ENCODE measurements at regions not wholly inside any gene's neighbourhood (a gene's known extent, or its start where the extent isn't known, plus 50 kb on each side); places are given as distances from the start of the nearest gene placed in this dataset.

- TF ChIP-seq CTCF (IDR thresholded peaks at IDR 0.05), result no peak
Observed at GRCh38 chr1:48048980-48049379, 51.8 kb upstream of the TRABD2B start.

- no peak for TF ChIP-seq CTCF (IDR thresholded peaks at IDR 0.05)
Observed at GRCh38 chr1:48048064-48048463, 50.9 kb upstream of the TRABD2B start.

GRCh38 chr1:48047116-48047515, 49.9 kb upstream of the TRABD2B start:
- TF ChIP-seq CTCF (IDR thresholded peaks at IDR 0.05), result no peak
